ENCODE measurements at regions not wholly inside any gene's neighbourhood (a gene's known extent, or its start where the extent isn't known, plus 50 kb on each side); places are given as distances from the start of the nearest gene placed in this dataset.

DNA sequence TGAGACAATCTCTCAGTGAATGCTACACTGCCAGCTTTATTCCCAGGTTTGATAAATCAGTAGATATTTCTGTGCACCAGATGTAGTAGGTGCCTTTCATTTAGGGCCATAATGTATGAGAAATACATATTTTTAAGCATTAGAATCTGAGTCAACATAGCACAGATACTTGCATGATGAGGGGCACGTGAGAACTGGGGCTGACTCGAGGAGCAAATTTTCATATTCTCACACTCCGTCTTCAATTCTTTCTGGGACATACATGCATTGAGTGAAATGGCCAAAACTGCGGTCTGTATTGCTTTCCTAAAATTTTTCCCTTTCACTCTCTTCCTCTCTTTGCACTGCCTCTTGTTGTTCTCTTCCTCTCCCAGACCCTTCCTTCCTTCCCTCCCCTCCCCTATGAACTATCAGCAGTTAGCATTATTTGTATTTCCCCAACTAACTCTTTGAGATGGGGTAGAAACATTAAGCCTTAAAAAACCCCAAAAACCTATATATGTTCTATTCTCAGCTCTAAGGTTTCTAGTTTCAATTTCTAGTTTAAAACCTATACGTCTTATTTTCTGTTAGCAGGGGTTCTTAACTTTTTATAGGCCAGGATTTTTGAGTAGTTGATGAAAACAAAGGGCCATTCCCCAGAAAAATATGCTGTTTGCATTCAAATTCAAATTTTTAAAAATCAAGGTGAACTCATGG is 289.1 kb downstream of the PTBP2 start:
- TF ChIP-seq, protein P1, sequence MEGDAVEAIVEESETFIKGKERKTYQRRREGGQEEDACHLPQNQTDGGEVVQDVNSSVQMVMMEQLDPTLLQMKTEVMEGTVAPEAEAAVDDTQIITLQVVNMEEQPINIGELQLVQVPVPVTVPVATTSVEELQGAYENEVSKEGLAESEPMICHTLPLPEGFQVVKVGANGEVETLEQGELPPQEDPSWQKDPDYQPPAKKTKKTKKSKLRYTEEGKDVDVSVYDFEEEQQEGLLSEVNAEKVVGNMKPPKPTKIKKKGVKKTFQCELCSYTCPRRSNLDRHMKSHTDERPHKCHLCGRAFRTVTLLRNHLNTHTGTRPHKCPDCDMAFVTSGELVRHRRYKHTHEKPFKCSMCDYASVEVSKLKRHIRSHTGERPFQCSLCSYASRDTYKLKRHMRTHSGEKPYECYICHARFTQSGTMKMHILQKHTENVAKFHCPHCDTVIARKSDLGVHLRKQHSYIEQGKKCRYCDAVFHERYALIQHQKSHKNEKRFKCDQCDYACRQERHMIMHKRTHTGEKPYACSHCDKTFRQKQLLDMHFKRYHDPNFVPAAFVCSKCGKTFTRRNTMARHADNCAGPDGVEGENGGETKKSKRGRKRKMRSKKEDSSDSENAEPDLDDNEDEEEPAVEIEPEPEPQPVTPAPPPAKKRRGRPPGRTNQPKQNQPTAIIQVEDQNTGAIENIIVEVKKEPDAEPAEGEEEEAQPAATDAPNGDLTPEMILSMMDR (IDR thresholded peaks at IDR 0.05; ENCODE audit: poor library complexity, severe bottlenecking) = no peak
- TF ChIP-seq SMC3 (conservative IDR thresholded peaks at IDR 0.05; ENCODE audit: poor library complexity) = no peak
- TF ChIP-seq, protein P2, sequence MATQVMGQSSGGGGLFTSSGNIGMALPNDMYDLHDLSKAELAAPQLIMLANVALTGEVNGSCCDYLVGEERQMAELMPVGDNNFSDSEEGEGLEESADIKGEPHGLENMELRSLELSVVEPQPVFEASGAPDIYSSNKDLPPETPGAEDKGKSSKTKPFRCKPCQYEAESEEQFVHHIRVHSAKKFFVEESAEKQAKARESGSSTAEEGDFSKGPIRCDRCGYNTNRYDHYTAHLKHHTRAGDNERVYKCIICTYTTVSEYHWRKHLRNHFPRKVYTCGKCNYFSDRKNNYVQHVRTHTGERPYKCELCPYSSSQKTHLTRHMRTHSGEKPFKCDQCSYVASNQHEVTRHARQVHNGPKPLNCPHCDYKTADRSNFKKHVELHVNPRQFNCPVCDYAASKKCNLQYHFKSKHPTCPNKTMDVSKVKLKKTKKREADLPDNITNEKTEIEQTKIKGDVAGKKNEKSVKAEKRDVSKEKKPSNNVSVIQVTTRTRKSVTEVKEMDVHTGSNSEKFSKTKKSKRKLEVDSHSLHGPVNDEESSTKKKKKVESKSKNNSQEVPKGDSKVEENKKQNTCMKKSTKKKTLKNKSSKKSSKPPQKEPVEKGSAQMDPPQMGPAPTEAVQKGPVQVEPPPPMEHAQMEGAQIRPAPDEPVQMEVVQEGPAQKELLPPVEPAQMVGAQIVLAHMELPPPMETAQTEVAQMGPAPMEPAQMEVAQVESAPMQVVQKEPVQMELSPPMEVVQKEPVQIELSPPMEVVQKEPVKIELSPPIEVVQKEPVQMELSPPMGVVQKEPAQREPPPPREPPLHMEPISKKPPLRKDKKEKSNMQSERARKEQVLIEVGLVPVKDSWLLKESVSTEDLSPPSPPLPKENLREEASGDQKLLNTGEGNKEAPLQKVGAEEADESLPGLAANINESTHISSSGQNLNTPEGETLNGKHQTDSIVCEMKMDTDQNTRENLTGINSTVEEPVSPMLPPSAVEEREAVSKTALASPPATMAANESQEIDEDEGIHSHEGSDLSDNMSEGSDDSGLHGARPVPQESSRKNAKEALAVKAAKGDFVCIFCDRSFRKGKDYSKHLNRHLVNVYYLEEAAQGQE (IDR thresholded peaks at IDR 0.05; ENCODE audit: borderline replicate concordance) = no peak

Data from neural cell (in vitro differentiated cells).